Panc1 (cell line): ENCODE measurements at regions not wholly inside any gene's neighbourhood (a gene's known extent, or its start where the extent isn't known, plus 50 kb on each side); places are given as distances from the start of the nearest gene placed in this dataset.

Experiments
- POLR2AphosphoS5 ChIP-seq: IDR thresholded peaks from 2 replicates; pipeline ENCODE4 v1.6.1; 2012; ENCODE audit warnings: mild to moderate bottlenecking, low read depth, low read length, moderate library complexity
- SIN3A ChIP-seq: IDR thresholded peaks from 2 replicates; pipeline ENCODE4 v1.6.1; 2012; ENCODE audit warnings: low read depth, mild to moderate bottlenecking, low read length, moderate library complexity, borderline replicate concordance; ENCODE audit not compliant: insufficient read depth
- TF ChIP-seq, protein P1 (sequence below): fragments of 450-650 bp; IDR thresholded peaks from 2 replicates; pipeline ENCODE4 v1.5.1; 2017; ENCODE audit warnings: mild to moderate bottlenecking
- TF ChIP-seq, protein P2 (sequence below), 2 experiments: IDR thresholded peaks; 2 replicates each; pipeline ENCODE4 v1.6.1; 2011 to 2012; ENCODE audit warnings: low read depth in 2 of 2, control low read depth in 1 of 2, low read length in 1 of 2, mild to moderate bottlenecking in 1 of 2, moderate library complexity in 1 of 2; ENCODE audit not compliant: insufficient read depth in 1 of 2

DNA sequence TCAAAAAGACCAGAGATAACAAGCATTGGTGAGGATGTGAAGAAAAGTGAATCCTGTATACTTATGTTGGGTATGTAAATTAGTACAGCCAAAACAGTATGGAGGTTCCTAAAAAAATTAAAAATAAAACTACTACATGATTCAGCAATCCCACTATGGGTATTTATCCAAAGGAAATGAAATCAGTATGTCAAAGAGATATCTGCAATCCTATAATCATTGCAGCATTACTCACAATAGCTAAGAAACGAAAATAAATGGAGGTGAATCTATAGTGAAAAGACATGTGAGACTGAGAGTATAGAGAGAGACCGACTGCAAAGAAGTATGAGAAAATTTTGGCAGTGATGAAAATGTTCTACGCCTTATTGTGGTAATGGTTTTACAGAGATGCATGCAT is 139.2 kb upstream of the TMEM168 start:
- TF ChIP-seq, protein P1, sequence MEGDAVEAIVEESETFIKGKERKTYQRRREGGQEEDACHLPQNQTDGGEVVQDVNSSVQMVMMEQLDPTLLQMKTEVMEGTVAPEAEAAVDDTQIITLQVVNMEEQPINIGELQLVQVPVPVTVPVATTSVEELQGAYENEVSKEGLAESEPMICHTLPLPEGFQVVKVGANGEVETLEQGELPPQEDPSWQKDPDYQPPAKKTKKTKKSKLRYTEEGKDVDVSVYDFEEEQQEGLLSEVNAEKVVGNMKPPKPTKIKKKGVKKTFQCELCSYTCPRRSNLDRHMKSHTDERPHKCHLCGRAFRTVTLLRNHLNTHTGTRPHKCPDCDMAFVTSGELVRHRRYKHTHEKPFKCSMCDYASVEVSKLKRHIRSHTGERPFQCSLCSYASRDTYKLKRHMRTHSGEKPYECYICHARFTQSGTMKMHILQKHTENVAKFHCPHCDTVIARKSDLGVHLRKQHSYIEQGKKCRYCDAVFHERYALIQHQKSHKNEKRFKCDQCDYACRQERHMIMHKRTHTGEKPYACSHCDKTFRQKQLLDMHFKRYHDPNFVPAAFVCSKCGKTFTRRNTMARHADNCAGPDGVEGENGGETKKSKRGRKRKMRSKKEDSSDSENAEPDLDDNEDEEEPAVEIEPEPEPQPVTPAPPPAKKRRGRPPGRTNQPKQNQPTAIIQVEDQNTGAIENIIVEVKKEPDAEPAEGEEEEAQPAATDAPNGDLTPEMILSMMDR, result no peak
- TF ChIP-seq SIN3A, result no peak
- TF ChIP-seq POLR2AphosphoS5, result no peak
- TF ChIP-seq, protein P2, sequence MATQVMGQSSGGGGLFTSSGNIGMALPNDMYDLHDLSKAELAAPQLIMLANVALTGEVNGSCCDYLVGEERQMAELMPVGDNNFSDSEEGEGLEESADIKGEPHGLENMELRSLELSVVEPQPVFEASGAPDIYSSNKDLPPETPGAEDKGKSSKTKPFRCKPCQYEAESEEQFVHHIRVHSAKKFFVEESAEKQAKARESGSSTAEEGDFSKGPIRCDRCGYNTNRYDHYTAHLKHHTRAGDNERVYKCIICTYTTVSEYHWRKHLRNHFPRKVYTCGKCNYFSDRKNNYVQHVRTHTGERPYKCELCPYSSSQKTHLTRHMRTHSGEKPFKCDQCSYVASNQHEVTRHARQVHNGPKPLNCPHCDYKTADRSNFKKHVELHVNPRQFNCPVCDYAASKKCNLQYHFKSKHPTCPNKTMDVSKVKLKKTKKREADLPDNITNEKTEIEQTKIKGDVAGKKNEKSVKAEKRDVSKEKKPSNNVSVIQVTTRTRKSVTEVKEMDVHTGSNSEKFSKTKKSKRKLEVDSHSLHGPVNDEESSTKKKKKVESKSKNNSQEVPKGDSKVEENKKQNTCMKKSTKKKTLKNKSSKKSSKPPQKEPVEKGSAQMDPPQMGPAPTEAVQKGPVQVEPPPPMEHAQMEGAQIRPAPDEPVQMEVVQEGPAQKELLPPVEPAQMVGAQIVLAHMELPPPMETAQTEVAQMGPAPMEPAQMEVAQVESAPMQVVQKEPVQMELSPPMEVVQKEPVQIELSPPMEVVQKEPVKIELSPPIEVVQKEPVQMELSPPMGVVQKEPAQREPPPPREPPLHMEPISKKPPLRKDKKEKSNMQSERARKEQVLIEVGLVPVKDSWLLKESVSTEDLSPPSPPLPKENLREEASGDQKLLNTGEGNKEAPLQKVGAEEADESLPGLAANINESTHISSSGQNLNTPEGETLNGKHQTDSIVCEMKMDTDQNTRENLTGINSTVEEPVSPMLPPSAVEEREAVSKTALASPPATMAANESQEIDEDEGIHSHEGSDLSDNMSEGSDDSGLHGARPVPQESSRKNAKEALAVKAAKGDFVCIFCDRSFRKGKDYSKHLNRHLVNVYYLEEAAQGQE (IDR thresholded peaks at IDR 0.05; ENCODE audit: insufficient read depth in 1 of 2, low read depth in 2 of 2, low read length in 1 of 2), result no peak
